SW480 (cell line): ENCODE measurements at regions not wholly inside any gene's neighbourhood (a gene's known extent, or its start where the extent isn't known, plus 50 kb on each side); places are given as distances from the start of the nearest gene placed in this dataset.
"Not testable (repeated sequence)": the region's sequence is repeated elsewhere in the genome, so short reads cannot be mapped to it uniquely, and the experiment has no call there.

Source experiments
- DNase-seq: peaks from one replicate; pipeline ENCODE4 v3.0.0-alpha.2; 2016; ENCODE audit warnings: low spot score

DNA sequence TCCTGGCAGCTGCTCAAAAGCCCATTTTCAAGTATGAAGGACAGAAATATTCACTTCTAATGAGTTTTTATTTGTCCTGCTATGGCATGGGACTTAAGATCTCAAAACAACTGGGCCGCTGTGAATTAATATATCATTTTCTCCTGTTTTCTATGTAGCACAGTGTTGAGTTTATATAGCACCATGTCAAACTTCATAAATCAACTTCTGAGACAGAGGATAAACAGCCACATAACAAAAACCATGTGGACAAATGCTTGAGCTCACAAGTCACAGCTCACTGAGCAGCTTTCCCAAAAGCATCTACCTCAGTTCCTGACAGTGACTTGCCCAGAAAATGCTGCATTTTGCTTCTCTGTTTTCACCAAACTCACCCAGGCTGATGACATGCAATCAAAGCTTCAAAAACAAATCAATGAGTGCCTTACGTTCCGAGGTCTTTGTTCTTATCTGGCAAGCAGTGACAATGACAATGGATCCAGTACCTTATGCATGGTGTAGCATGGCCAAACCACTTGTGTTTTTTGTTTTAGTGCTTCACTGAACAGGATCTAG, 722.6 kb downstream of the LRRIQ3 start:
- DNase-seq = no peak

- no peak for DNase-seq
These were observed 725.2 kb downstream of the LRRIQ3 start for GRCh38 chr1:73472810-73473209.

DNA sequence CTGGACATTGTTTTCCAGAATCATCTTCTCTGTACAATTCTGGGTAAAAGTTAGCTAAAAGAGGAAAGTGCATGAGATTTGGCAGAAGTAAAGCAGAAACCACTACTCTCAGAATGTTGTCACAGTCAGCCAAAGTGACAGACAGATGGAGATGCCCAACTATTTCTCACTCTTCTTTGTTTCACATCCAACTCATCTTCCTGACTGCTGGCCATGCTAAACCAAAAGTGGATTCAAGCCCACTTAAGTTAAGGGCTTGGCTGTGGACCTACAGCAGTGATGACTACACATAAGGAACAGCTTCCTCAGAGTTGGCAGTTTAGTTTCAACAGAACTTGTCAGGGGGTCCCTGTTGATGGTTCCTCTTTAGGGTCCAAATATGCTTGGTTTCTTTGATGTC, 730.2 kb downstream of the LRRIQ3 start:
- DNase-seq = no peak

GRCh38 chr1:73463873-73464272, 734.1 kb downstream of the LRRIQ3 start:
- DNase-seq = no peak

- no peak for DNase-seq
These were observed 745.5 kb downstream of the LRRIQ3 start for GRCh38 chr1:73452522-73452921.

DNA sequence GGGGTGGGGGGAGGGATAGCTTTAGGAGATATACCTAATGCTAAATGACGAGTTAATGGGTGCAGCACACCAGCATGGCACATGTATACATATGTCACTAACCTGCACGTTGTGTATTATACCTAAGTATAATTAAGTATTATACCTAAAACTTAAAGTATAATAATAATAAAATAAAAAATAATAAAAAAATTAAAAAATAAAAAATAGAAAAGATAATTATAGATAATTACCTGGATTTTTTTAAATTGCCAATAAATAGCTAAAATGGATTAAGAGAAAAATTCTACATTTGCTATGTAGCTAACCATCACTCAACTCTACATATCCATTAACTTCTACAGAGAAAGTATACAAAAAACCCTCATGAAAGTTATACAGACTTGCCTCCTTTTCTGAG, 747.3 kb downstream of the LRRIQ3 start:
- DNase-seq = not testable (repeated sequence)

DNA sequence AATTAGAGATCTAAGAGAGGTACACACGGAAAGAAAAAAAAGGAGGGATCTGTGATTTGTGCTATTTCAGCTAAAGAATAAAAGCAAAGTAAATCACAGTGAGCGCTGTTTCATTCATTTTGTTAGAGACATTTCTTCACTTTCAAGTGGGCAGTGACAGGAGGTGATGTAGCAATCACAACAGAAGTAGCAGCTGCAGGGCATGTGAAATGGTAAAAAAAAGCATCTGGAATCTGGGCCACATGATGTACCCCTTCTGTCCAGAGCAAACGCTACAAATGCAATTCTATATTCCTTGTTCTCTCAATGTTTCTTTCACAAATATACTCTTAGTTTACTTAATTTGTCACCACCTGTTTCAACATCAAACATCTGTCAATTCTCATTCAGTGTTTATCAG, 786.5 kb downstream of the LRRIQ3 start:
- DNase-seq = no peak

DNA sequence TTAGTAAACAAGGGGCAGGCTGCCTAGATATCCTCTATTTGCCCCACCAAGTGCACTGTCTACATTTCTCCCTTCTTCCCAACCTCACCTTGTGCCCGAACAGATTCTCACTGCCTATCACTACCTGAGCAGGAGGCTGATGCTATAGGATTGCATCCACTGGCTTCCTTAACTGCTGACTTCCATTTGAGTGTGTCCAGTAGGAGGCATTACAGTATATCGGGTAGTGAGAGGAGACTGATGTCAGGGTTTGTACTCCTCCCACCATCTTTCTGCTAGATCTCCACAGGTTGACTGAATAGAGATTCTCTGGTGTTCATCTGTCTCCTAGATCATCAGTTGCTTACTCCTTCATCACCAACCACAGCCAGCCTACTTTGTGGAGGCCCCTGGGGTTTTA, 796.3 kb downstream of the LRRIQ3 start:
- DNase-seq = no peak

- DNase-seq = no peak
These were observed 815.0 kb downstream of the LRRIQ3 start for GRCh38 chr1:73382966-73383365.

GRCh38 chr1:73366734-73367413, 831.1 kb downstream of the LRRIQ3 start:
- DNase-seq = no peak

- no peak for DNase-seq
These were observed 839.0 kb downstream of the LRRIQ3 start for GRCh38 chr1:73359001-73359400.

- no peak for DNase-seq
These were observed 841.5 kb downstream of the LRRIQ3 start for GRCh38 chr1:73356485-73356884.

DNA sequence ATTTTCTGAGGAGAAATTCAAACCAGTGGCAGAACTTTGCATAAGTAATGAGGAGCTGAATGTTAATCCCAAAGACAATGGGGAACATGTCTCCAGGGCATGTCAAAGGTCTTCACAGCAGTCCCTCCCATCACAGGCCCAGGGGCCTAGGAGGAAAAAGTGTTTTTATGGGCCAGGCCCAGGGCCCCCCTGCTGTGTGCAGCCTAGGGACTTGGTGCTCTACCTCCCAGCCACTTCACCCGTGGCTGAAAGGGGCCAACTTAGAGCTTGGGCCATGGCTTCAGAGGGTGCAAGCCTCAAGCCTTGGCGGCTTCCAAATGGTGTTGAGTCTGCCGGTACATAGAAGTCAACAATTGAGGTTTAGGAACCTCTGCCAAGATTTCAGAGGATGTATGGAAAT, 854.0 kb downstream of the LRRIQ3 start:
- no peak for DNase-seq

GRCh38 chr1:73333847-73334503, 864.0 kb downstream of the LRRIQ3 start:
- no peak for DNase-seq

GRCh38 chr1:73331726-73332125, 866.2 kb downstream of the LRRIQ3 start:
- DNase-seq = no peak

GRCh38 chr1:73327998-73328397, 870.0 kb downstream of the LRRIQ3 start:
- DNase-seq = no peak

GRCh38 chr1:73327180-73327793, 870.7 kb downstream of the LRRIQ3 start:
- no peak for DNase-seq

DNA sequence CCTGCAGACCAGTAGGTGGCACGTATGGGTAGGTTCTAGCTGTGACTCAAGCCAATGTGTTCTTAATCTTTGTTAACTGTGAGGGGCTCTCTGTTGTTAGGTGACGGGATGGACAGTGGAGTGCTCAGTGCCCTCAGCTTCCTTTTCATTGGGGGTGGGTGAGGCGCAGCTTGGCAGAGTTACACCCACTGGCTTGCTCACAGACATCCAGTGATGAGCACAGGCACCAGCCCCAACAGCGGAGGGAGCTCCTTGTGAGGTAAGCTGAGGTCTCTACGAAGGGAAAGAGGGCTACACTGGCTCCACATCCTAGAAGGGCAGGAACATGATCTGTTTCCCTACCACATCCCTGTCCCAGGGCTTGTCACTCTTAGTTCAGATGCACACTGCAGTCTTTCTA, 871.3 kb downstream of the LRRIQ3 start:
- DNase-seq = no peak

DNA sequence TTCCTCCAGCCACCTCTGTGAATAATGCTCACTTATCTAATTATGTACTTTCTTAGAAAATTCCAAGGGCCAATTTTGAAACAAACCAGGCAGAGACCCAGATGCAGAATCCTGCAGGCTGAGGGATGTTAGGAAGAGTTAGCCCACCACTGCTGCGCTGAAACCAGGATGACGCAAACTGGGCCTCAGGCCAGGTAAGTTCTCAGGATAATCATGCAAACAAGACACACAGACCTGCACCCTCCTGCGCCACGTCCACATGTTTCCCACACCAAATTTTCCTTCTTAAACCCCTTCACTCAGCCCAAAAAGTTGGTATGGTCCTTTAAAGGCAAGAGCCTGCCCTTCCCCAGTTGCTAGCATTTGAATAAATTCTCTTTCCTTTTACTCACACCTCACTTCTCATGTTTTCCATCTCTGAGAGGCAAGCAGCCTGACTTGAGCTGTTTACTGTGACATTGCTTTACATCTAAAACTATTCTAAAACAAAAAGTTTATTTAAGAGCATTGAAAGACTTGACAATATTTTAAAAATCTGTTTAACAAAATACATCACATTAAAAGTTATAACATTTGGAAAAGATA, 887.1 kb downstream of the LRRIQ3 start:
- DNase-seq = no peak

- DNase-seq = no peak
These were observed 890.9 kb downstream of the LRRIQ3 start for GRCh38 chr1:73306899-73307555.

- DNase-seq = no peak
These were observed 924.1 kb downstream of the LRRIQ3 start for GRCh38 chr1:73273886-73274285.

DNA sequence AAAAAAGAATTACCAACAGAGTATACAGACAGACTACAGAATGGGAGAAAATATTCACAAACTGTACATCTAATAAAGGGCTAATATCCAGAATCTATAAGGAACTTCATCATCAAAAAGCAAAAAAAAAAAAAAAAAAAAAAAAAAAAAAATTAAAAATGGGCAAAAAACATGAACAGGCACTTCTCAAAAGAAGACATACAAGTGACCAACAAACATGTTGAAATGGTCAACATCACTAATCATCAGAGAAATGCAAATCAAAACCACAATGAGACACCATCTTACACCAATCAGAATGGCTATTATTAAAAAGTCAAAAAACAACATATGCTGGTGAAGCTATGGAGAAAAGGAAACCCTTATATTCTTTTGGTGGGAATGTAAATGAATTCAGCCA, 952.8 kb downstream of the LRRIQ3 start:
- DNase-seq = not testable (repeated sequence)
